SU-DHL-6 (cell line): ENCODE measurements at regions not wholly inside any gene's neighbourhood (a gene's known extent, or its start where the extent isn't known, plus 50 kb on each side); places are given as distances from the start of the nearest gene placed in this dataset.

Source experiments
- H2AFZ ChIP-seq: fragments of 200-600 bp; sonication (generic); 2 replicates; pipeline ENCODE4 v1.6.1; 2014; ENCODE audit warnings: low read depth, mild to moderate bottlenecking, moderate library complexity, mixed read lengths, antibody characterized with exemption, low read length; ENCODE audit not compliant: severe bottlenecking
- H3F3A ChIP-seq: fragments of 200-600 bp; shearing (Covaris generic); 2 replicates; pipeline ENCODE4 v1.6.0; 2016; ENCODE audit warnings: antibody characterized with exemption, mild to moderate bottlenecking; ENCODE audit not compliant: insufficient read depth
- H3K27ac ChIP-seq: fragments of 200-600 bp; sonication (generic); 2 replicates; pipeline ENCODE4 v1.5.1; 2016; ENCODE audit warnings: low read depth, mild to moderate bottlenecking, low read length, moderate library complexity, mixed read lengths
- H3K27me3 ChIP-seq: fragments of 200-600 bp; sonication (generic), shearing (Covaris generic); 2 replicates; pipeline ENCODE4 v1.6.0; 2014; ENCODE audit warnings: mild to moderate bottlenecking, low read length
- H3K36me3 ChIP-seq: fragments of 200-600 bp; sonication (generic); 2 replicates; pipeline ENCODE4 v1.6.1; 2014; ENCODE audit warnings: mild to moderate bottlenecking, low read length, mixed read lengths
- H3K4me2 ChIP-seq: fragments of 300-600, 200-600 bp; shearing (Covaris generic), sonication (generic); 2 replicates; pipeline ENCODE4 v1.6.0; 2014; ENCODE audit warnings: low read length, low read depth, mild to moderate bottlenecking; ENCODE audit not compliant: poor library complexity, severe bottlenecking
- H3K4me3 ChIP-seq: fragments of 200-600 bp; sonication (generic); 2 replicates; pipeline ENCODE4 v1.5.1; 2014; ENCODE audit warnings: antibody characterized with exemption, low read length, mild to moderate bottlenecking, mixed read lengths; ENCODE audit not compliant: insufficient read depth, poor library complexity, severe bottlenecking
- H3K79me2 ChIP-seq: fragments of 200-600 bp; sonication (generic); 2 replicates; pipeline ENCODE4 v1.6.1; 2014; ENCODE audit warnings: mild to moderate bottlenecking, low read length, moderate library complexity; ENCODE audit not compliant: insufficient read depth
- H3K9ac ChIP-seq: fragments of 200-600 bp; sonication (generic); 2 replicates; pipeline ENCODE4 v1.7.0; 2014; ENCODE audit warnings: mild to moderate bottlenecking, low read length
- H3K9me2 ChIP-seq: fragments of 200-600 bp; sonication (generic); replicated peaks from 2 replicates; pipeline ENCODE4 v1.6.1; 2014; ENCODE audit warnings: low read length; ENCODE audit not compliant: insufficient read depth
- H3K9me3 ChIP-seq: fragments of 200-600 bp; sonication (generic); 2 replicates; pipeline ENCODE4 v1.6.1; 2014; ENCODE audit warnings: low read length, mixed read lengths; ENCODE audit not compliant: insufficient read depth
- H4K20me1 ChIP-seq: fragments of 200-600 bp; sonication (generic); 2 replicates; pipeline ENCODE4 v1.6.1; 2014; ENCODE audit warnings: low read depth, mild to moderate bottlenecking, antibody characterized with exemption, low read length, moderate library complexity, mixed read lengths
- EZH2phosphoT487 ChIP-seq: fragments of 200-600 bp; sonication (generic), shearing (Covaris generic); conservative IDR thresholded peaks from 2 replicates; pipeline ENCODE4 v1.6.1; 2018; ENCODE audit warnings: mild to moderate bottlenecking, antibody characterized with exemption, low read length, moderate library complexity, mixed read lengths
- TF ChIP-seq, protein P1 (sequence below): fragments of 200-600 bp; sonication (generic); IDR thresholded peaks from one replicate; pipeline ENCODE4 v1.5.1; 2017; ENCODE audit warnings: antibody characterized with exemption, mild to moderate bottlenecking, low read length, moderate library complexity; ENCODE audit not compliant: insufficient read depth, poor library complexity, severe bottlenecking

DNA sequence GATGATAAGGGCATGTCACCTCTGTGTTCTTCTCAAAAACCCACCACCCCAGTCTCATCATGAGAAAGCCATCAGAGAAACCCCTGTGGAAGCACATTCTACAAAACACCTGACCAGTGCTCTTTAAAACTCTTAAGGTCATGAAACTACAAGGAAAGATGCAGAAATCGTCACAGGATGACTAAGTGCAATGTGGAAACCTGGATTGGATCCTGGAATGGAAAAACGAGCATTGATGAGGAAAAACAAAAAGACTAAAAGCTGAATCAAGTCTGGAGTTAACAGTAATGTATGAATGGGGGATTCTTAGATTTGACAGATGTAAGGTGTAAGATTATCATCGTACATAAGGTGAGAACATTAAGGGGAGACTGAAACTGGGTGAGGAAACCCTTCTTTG lies 211.0 kb downstream of the TBX5 start:
- no peaks in the 10 kb centered on the region for H3F3A ChIP-seq
- H3K9me2 ChIP-seq, result no peaks in the 10 kb centered on the region
- H2AFZ ChIP-seq, result no peak overlapping the region
- H3K36me3 ChIP-seq, result no peaks in the 10 kb centered on the region
- H3K27me3 ChIP-seq, result no peaks in the 10 kb centered on the region
- H3K27ac ChIP-seq, result no peak overlapping the region
- H3K4me2 ChIP-seq, result no peak overlapping the region
- no peak overlapping the region for H3K4me3 ChIP-seq
- H3K79me2 ChIP-seq, result no peaks in the 10 kb centered on the region
- no peak for TF ChIP-seq EZH2phosphoT487
- TF ChIP-seq, protein P1, sequence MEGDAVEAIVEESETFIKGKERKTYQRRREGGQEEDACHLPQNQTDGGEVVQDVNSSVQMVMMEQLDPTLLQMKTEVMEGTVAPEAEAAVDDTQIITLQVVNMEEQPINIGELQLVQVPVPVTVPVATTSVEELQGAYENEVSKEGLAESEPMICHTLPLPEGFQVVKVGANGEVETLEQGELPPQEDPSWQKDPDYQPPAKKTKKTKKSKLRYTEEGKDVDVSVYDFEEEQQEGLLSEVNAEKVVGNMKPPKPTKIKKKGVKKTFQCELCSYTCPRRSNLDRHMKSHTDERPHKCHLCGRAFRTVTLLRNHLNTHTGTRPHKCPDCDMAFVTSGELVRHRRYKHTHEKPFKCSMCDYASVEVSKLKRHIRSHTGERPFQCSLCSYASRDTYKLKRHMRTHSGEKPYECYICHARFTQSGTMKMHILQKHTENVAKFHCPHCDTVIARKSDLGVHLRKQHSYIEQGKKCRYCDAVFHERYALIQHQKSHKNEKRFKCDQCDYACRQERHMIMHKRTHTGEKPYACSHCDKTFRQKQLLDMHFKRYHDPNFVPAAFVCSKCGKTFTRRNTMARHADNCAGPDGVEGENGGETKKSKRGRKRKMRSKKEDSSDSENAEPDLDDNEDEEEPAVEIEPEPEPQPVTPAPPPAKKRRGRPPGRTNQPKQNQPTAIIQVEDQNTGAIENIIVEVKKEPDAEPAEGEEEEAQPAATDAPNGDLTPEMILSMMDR, result no peak
- H3K9me3 ChIP-seq, result no peaks in the 10 kb centered on the region
- H4K20me1 ChIP-seq, result no peaks in the 10 kb centered on the region
- no peak overlapping the region for H3K9ac ChIP-seq

DNA sequence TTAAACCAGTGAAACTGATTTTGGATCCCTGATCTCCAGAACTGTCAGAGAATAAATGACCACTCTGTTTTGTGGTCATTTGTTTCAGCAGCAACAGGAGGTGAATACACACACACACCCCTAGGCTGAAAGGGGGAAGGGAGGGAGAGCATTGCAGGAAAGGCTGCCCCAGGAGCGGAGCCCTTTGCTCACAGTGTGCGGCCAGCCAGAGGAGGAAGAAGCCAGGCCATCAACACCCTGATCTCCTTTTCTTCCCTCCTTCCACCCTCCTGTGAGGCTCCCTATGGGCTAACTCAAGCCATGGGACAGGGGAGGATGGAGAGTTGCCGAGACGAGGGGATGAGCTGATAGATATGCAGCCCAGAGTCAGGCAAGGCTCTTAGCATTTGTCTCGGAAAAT lies 211.9 kb downstream of the TBX5 start:
- Histone ChIP-seq H3K36me3 (no peaks in the 10 kb centered on the region), H2AFZ (no peak overlapping the region), H3K4me3 (no peak overlapping the region), H3K9me2 (no peaks in the 10 kb centered on the region), H4K20me1 (no peaks in the 10 kb centered on the region), H3K27me3 (no peaks in the 10 kb centered on the region), H3K27ac (no peak overlapping the region), H3K4me2 (no peak overlapping the region), H3K79me2 (no peaks in the 10 kb centered on the region), H3K9ac (no peak overlapping the region), H3K9me3 (no peaks in the 10 kb centered on the region), H3F3A (no peaks in the 10 kb centered on the region)
- TF ChIP-seq, protein P1, result no peak
- no peak for TF ChIP-seq EZH2phosphoT487

DNA sequence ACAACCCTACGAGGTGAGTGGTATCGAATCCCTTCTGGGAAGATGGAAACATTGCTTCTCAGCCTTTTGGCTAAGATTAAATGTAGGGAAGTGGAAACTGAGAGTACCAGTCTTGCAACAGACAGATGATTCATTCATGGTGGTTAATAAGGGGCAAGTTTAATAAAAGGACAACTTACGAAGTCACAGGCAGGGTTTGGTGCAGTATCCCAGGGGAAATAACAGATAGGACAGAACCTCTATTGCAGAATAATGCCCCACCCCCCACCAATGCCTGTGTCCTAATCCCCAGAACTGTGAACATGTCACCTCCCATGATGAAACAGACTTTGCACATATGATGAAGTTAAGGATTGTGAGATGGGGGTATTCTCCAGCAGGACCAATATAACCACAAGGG lies 212.5 kb downstream of the TBX5 start:
- H3K9me3 ChIP-seq, result no peaks in the 10 kb centered on the region
- no peak overlapping the region for H3K27ac ChIP-seq
- H3K9me2 ChIP-seq, result no peaks in the 10 kb centered on the region
- no peak overlapping the region for H3K9ac ChIP-seq
- H3F3A ChIP-seq, result no peaks in the 10 kb centered on the region
- no peak overlapping the region for H2AFZ ChIP-seq
- no peaks in the 10 kb centered on the region for H3K79me2 ChIP-seq
- TF ChIP-seq, protein P1, result no peak
- TF ChIP-seq EZH2phosphoT487, result no peak
- H4K20me1 ChIP-seq, result no peaks in the 10 kb centered on the region
- no peak overlapping the region for H3K4me2 ChIP-seq
- H3K27me3 ChIP-seq, result no peaks in the 10 kb centered on the region
- no peak overlapping the region for H3K4me3 ChIP-seq
- H3K36me3 ChIP-seq, result no peaks in the 10 kb centered on the region
